ENCODE measurements at regions not wholly inside any gene's neighbourhood (a gene's known extent, or its start where the extent isn't known, plus 50 kb on each side); places are given as distances from the start of the nearest gene placed in this dataset.

DNA sequence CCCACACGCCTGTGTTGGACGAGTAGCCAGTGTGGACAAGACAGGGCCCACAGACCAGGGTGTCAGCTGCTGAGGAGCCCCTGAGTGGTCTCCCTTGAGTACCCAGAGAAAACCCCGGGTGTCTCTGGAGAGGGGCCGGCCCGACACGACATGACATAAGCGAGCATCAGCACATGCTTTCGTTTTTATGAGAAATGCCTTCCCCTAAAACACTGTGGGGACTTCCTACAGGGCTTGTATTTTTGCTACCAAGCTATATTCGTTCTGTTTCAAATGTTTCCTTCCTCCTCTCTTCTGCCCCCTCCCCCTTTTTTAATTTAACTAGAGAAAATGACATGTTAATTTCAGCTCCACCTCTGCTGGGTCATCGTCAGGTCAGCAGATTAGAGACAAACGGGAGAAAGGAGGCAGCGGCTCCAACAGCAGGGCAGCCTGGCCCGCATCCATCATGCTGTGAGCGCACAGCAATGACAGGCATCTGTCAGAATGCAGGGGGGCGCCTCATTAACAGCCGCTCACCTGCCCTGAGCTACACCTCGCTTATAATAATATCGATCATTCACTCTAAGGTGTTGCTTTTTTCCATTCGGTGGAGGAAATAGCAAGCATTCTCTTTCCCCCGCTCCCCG is 286.2 kb downstream of the ZNF516 start:
- FAIRE-seq (no peak), DNase-seq (peak in 2 of 5 donors; percentile 14 to 29)
- TF ChIP-seq CTCF (IDR thresholded peaks at IDR 0.05; ENCODE audit: borderline replicate concordance, extremely low read depth, insufficient read depth) = no peak

GRCh38 chr18:76205906-76206305 is 289.1 kb downstream of the ZNF516 start:
- H3K9me3 ChIP-seq (ENCODE audit: control insufficient read depth in 2 of 3, insufficient read depth in 1 of 3, low read length in 3 of 3) = no peaks in the 10 kb centered on the region
- DNase-seq = no peak
- no peaks in the 10 kb centered on the region for H3K27me3 ChIP-seq (ENCODE audit: control insufficient read depth, insufficient read depth, low read length)
- H3K4me1 ChIP-seq (ENCODE audit: control insufficient read depth in 2 of 3, insufficient read depth in 2 of 3, low read depth in 1 of 3, low read length in 3 of 3) = peaks cover 0 to 2% (median 0%) of the 10 kb centered on the region in 3 donors
- H3K9ac ChIP-seq (ENCODE audit: low read length in 3 of 3) = no peak overlapping the region
- H3K36me3 ChIP-seq (ENCODE audit: control insufficient read depth in 2 of 3, insufficient read depth in 3 of 3, low read length in 3 of 3) = no peaks in the 10 kb centered on the region
- no peak for FAIRE-seq
- H3K27ac ChIP-seq (ENCODE audit: low read depth in 2 of 2, low read length in 2 of 2) = no peak overlapping the region
- TF ChIP-seq CTCF (IDR thresholded peaks at IDR 0.05; ENCODE audit: borderline replicate concordance, extremely low read depth, insufficient read depth) = no peak
- no peak overlapping the region for H3K4me3 ChIP-seq (ENCODE audit: low read length in 3 of 3)
- intact Hi-C loops (cut with DNase I) = no loop called here

More for the DNA sequence above, 286.2 kb downstream of the ZNF516 start:
- intact Hi-C loops (cut with DNase I) = no loop called here
- no peaks in the 10 kb centered on the region for H3K27me3 ChIP-seq (ENCODE audit: control insufficient read depth, insufficient read depth, low read length)
- H3K4me3 ChIP-seq (ENCODE audit: low read length in 3 of 3) = peak overlapping the region; percentile 12 to 43 (median 17)
- H3K9ac ChIP-seq (ENCODE audit: low read length in 3 of 3) = no peak overlapping the region
- no peak overlapping the region for H3K27ac ChIP-seq (ENCODE audit: low read depth in 2 of 2, low read length in 2 of 2)
- no peaks in the 10 kb centered on the region for H3K9me3 ChIP-seq (ENCODE audit: control insufficient read depth in 2 of 3, insufficient read depth in 1 of 3, low read length in 3 of 3)
- H3K4me1 ChIP-seq (ENCODE audit: control insufficient read depth in 2 of 3, insufficient read depth in 2 of 3, low read depth in 1 of 3, low read length in 3 of 3) = peaks cover 0 to 2% (median 0%) of the 10 kb centered on the region in 3 donors
- H3K36me3 ChIP-seq (ENCODE audit: control insufficient read depth in 2 of 3, insufficient read depth in 3 of 3, low read length in 3 of 3) = no peaks in the 10 kb centered on the region

GRCh38 chr18:76203552-76203951 is 291.5 kb downstream of the ZNF516 start:
- FAIRE-seq (no peak), DNase-seq (no peak)
- Histone ChIP-seq H3K9ac (ENCODE audit: low read length in 3 of 3) (no peak overlapping the region), H3K4me1 (ENCODE audit: control insufficient read depth in 2 of 3, insufficient read depth in 2 of 3, low read depth in 1 of 3, low read length in 3 of 3) (peaks cover 0 to 2% (median 0%) of the 10 kb centered on the region in 3 donors), H3K4me3 (ENCODE audit: low read length in 3 of 3) (no peak overlapping the region), H3K9me3 (ENCODE audit: control insufficient read depth in 2 of 3, insufficient read depth in 1 of 3, low read length in 3 of 3) (no peaks in the 10 kb centered on the region), H3K27ac (ENCODE audit: low read depth in 2 of 2, low read length in 2 of 2) (no peak overlapping the region), H3K36me3 (ENCODE audit: control insufficient read depth in 2 of 3, insufficient read depth in 3 of 3, low read length in 3 of 3) (no peaks in the 10 kb centered on the region), H3K27me3 (ENCODE audit: control insufficient read depth, insufficient read depth, low read length) (no peaks in the 10 kb centered on the region)
- intact Hi-C loops (cut with DNase I) = no loop called here
- TF ChIP-seq CTCF (IDR thresholded peaks at IDR 0.05; ENCODE audit: borderline replicate concordance, extremely low read depth, insufficient read depth) = no peak

DNA sequence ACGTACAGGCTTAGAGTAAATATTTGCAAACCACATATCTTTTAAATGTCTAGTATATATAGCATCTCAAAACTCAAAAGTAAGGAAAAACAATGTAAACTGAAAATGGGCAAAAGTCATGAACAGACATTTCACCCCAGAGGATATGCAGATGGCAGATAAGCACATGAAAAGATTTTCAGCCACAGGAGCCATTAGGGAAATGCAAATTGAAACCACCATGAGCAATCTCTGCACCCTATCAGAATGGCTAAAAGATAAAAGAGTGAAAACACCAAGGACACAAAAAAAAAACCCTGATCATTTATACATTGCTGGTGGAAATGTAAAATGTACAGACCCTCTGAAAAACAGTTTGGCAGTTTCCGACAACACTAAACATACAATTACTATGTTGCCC is 292.7 kb downstream of the ZNF516 start:
- no peaks in the 10 kb centered on the region for H3K27me3 ChIP-seq (ENCODE audit: control insufficient read depth, insufficient read depth, low read length)
- H3K9ac ChIP-seq (ENCODE audit: low read length in 3 of 3) = no peak overlapping the region
- H3K4me3 ChIP-seq (ENCODE audit: low read length in 3 of 3) = no peak overlapping the region
- no peak for TF ChIP-seq CTCF (IDR thresholded peaks at IDR 0.05; ENCODE audit: borderline replicate concordance, extremely low read depth, insufficient read depth)
- H3K4me1 ChIP-seq (ENCODE audit: control insufficient read depth in 2 of 3, insufficient read depth in 2 of 3, low read depth in 1 of 3, low read length in 3 of 3) = no peaks in the 10 kb centered on the region
- H3K36me3 ChIP-seq (ENCODE audit: control insufficient read depth in 2 of 3, insufficient read depth in 3 of 3, low read length in 3 of 3) = no peaks in the 10 kb centered on the region
- FAIRE-seq = no peak
- no peak overlapping the region for H3K27ac ChIP-seq (ENCODE audit: low read depth in 2 of 2, low read length in 2 of 2)
- H3K9me3 ChIP-seq (ENCODE audit: control insufficient read depth in 2 of 3, insufficient read depth in 1 of 3, low read length in 3 of 3) = no peaks in the 10 kb centered on the region
- DNase-seq = no peak
- intact Hi-C loops (cut with DNase I) = no loop called here

Measured in kidney (tissue), 13 donors.